Breast epithelium (tissue), 3 donors: ENCODE measurements at regions not wholly inside any gene's neighbourhood (a gene's known extent, or its start where the extent isn't known, plus 50 kb on each side); places are given as distances from the start of the nearest gene placed in this dataset.

Source experiments
- POLR2A ChIP-seq: fragments of 450-650 bp; IDR thresholded peaks from one replicate; pipeline ENCODE4 v1.6.1; 2016; ENCODE audit warnings: antibody characterized with exemption, mild to moderate bottlenecking, moderate library complexity
- POLR2AphosphoS5 ChIP-seq, 3 donors: sonication (generic); formaldehyde crosslinking; IDR thresholded peaks; one replicate each; pipeline ENCODE4 v1.6.1; 2017; ENCODE audit warnings: antibody characterized with exemption in 3 of 3
- TF ChIP-seq, protein P1 (sequence below), 3 donors: fragments of 450-650 bp; IDR thresholded peaks; one replicate each; pipeline ENCODE4 v1.5.1; 2016 to 2017; ENCODE audit warnings: antibody characterized with exemption in 3 of 3, mild to moderate bottlenecking in 3 of 3, moderate library complexity in 3 of 3

DNA sequence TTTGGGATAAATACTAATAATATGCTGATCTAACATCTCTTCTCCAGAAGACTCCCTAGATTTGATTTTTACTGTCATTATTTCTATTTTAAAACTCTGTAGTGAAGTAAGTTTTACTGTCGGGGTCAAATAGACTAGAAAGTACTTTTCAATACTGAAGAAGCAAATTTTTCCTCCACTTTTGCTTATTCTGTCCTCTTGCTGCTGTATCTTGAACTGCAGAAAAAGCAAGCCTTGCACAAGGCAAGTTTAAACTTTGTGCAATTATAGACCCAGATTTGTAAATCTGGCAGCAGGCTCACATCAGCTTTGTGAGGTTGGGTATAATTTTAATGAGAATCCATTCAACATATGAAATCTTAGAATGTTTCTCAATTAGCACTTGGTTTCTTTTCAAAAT lies 151.1 kb upstream of the ETS2 start:
- TF ChIP-seq, protein P1, sequence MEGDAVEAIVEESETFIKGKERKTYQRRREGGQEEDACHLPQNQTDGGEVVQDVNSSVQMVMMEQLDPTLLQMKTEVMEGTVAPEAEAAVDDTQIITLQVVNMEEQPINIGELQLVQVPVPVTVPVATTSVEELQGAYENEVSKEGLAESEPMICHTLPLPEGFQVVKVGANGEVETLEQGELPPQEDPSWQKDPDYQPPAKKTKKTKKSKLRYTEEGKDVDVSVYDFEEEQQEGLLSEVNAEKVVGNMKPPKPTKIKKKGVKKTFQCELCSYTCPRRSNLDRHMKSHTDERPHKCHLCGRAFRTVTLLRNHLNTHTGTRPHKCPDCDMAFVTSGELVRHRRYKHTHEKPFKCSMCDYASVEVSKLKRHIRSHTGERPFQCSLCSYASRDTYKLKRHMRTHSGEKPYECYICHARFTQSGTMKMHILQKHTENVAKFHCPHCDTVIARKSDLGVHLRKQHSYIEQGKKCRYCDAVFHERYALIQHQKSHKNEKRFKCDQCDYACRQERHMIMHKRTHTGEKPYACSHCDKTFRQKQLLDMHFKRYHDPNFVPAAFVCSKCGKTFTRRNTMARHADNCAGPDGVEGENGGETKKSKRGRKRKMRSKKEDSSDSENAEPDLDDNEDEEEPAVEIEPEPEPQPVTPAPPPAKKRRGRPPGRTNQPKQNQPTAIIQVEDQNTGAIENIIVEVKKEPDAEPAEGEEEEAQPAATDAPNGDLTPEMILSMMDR (IDR thresholded peaks at IDR 0.05), result no peak
- TF ChIP-seq POLR2A (no peak), POLR2AphosphoS5 (IDR thresholded peaks at IDR 0.05) (no peak)
